ENCODE measurements at regions not wholly inside any gene's neighbourhood (a gene's known extent, or its start where the extent isn't known, plus 50 kb on each side); places are given as distances from the start of the nearest gene placed in this dataset.

DNA sequence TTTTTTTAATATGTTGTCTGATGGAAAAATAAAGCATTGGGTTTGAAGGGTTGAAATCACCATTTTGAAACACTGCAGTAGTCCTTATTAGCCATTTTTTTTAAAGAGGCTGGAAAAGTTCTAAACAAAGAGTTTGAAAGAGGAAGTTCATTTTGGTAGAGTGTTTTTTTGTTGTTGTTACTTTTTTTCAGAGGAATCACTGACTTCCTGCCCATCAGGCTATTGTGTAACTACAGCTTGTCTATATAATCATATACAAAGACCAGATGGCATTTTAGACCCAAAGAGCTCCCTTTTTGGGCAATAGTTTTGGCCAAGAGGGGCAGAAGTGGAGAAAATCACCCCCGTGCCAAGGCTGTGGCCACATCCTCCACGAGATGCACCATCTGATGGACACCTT, 818.5 kb upstream of the AMELY start:
- TF ChIP-seq, protein P1, sequence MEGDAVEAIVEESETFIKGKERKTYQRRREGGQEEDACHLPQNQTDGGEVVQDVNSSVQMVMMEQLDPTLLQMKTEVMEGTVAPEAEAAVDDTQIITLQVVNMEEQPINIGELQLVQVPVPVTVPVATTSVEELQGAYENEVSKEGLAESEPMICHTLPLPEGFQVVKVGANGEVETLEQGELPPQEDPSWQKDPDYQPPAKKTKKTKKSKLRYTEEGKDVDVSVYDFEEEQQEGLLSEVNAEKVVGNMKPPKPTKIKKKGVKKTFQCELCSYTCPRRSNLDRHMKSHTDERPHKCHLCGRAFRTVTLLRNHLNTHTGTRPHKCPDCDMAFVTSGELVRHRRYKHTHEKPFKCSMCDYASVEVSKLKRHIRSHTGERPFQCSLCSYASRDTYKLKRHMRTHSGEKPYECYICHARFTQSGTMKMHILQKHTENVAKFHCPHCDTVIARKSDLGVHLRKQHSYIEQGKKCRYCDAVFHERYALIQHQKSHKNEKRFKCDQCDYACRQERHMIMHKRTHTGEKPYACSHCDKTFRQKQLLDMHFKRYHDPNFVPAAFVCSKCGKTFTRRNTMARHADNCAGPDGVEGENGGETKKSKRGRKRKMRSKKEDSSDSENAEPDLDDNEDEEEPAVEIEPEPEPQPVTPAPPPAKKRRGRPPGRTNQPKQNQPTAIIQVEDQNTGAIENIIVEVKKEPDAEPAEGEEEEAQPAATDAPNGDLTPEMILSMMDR (IDR thresholded peaks at IDR 0.05), result no peak
- TF ChIP-seq POLR2A (IDR thresholded peaks at IDR 0.05), result no peak

All from esophagus squamous epithelium (tissue), 4 donors.